ENCODE measurements at regions not wholly inside any gene's neighbourhood (a gene's known extent, or its start where the extent isn't known, plus 50 kb on each side); places are given as distances from the start of the nearest gene placed in this dataset.
A peak's percentile ranks its signal among the peaks of the same experiment; 100 is the strongest.
"Not testable (repeated sequence)": the region's sequence is repeated elsewhere in the genome, so short reads cannot be mapped to it uniquely, and the experiment has no call there.

- FAIRE-seq (peak; percentile 85), DNase-seq (ENCODE audit: low spot score) (peak; percentile 96)
These were observed 50.8 kb upstream of the PTHLH start for GRCh38 chr12:28023156-28023887.

- peak; percentile 97 for DNase-seq (ENCODE audit: low spot score)
These were observed 51.9 kb upstream of the PTHLH start for GRCh38 chr12:28024231-28024995.

GRCh38 chr12:28025821-28026505 lies 53.4 kb upstream of the PTHLH start:
- DNase-seq (ENCODE audit: low spot score) (no peak), FAIRE-seq (no peak)

More at GRCh38 chr12:28024231-28024995, 51.9 kb upstream of the PTHLH start:
- FAIRE-seq: peak; percentile 50

GRCh38 chr12:28026701-28027100 lies 54.2 kb upstream of the PTHLH start:
- DNase-seq (ENCODE audit: low spot score) (peak; percentile 89), FAIRE-seq (peak; percentile 61)

GRCh38 chr12:28027328-28027727 lies 54.8 kb upstream of the PTHLH start:
- no peak for FAIRE-seq
- no peak for DNase-seq (ENCODE audit: low spot score)

GRCh38 chr12:28027947-28028724 lies 55.6 kb upstream of the PTHLH start:
- no peak for FAIRE-seq
- peak; percentile 26 for DNase-seq (ENCODE audit: low spot score)

GRCh38 chr12:28032811-28033537 lies 60.4 kb upstream of the PTHLH start:
- DNase-seq (ENCODE audit: low spot score) (peak; percentile 73), FAIRE-seq (no peak)

GRCh38 chr12:28033538-28033915 lies 61.0 kb upstream of the PTHLH start:
- peak; percentile 11 for FAIRE-seq
- DNase-seq (ENCODE audit: low spot score): peak; percentile 46

- no peak for FAIRE-seq
- peak; percentile 47 for DNase-seq (ENCODE audit: low spot score)
These were observed 61.7 kb upstream of the PTHLH start for GRCh38 chr12:28034271-28034670.

GRCh38 chr12:28035500-28035899 lies 63.0 kb upstream of the PTHLH start:
- FAIRE-seq: no peak
- peak; percentile 33 for DNase-seq (ENCODE audit: low spot score)

GRCh38 chr12:28036940-28037339 lies 64.4 kb upstream of the PTHLH start:
- FAIRE-seq (no peak), DNase-seq (ENCODE audit: low spot score) (no peak)

- no peak for DNase-seq (ENCODE audit: low spot score)
- FAIRE-seq: no peak
These were observed 67.7 kb upstream of the PTHLH start for GRCh38 chr12:28040246-28040645.

GRCh38 chr12:28046600-28046999 lies 74.1 kb upstream of the PTHLH start:
- not testable (repeated sequence) for DNase-seq (ENCODE audit: low spot score); FAIRE-seq

- FAIRE-seq: no peak
- DNase-seq (ENCODE audit: low spot score): peak; percentile 42
These were observed 78.1 kb upstream of the PTHLH start for GRCh38 chr12:28050606-28051005.

GRCh38 chr12:28051516-28052354 lies 79.2 kb upstream of the PTHLH start:
- FAIRE-seq (no peak), DNase-seq (ENCODE audit: low spot score) (no peak)

- DNase-seq (ENCODE audit: low spot score) (no peak), FAIRE-seq (no peak)
These were observed 81.0 kb upstream of the PTHLH start for GRCh38 chr12:28053564-28053963.

- DNase-seq (ENCODE audit: low spot score) (no peak), FAIRE-seq (no peak)
These were observed 82.0 kb upstream of the PTHLH start for GRCh38 chr12:28054583-28054982.

GRCh38 chr12:28057856-28058615 lies 85.5 kb upstream of the PTHLH start:
- FAIRE-seq: no peak
- DNase-seq (ENCODE audit: low spot score): no peak

GRCh38 chr12:28059220-28059619 lies 86.7 kb upstream of the PTHLH start:
- FAIRE-seq: no peak
- no peak for DNase-seq (ENCODE audit: low spot score)
